ENCODE measurements at regions not wholly inside any gene's neighbourhood (a gene's known extent, or its start where the extent isn't known, plus 50 kb on each side); places are given as distances from the start of the nearest gene placed in this dataset.

GRCh38 chr1:38241594-38242334 lies 195.2 kb upstream of the POU3F1 start:
- no peak overlapping the region for H2AFZ ChIP-seq (ENCODE audit: low read depth, low read length, severe bottlenecking)
- TF ChIP-seq, protein P1, sequence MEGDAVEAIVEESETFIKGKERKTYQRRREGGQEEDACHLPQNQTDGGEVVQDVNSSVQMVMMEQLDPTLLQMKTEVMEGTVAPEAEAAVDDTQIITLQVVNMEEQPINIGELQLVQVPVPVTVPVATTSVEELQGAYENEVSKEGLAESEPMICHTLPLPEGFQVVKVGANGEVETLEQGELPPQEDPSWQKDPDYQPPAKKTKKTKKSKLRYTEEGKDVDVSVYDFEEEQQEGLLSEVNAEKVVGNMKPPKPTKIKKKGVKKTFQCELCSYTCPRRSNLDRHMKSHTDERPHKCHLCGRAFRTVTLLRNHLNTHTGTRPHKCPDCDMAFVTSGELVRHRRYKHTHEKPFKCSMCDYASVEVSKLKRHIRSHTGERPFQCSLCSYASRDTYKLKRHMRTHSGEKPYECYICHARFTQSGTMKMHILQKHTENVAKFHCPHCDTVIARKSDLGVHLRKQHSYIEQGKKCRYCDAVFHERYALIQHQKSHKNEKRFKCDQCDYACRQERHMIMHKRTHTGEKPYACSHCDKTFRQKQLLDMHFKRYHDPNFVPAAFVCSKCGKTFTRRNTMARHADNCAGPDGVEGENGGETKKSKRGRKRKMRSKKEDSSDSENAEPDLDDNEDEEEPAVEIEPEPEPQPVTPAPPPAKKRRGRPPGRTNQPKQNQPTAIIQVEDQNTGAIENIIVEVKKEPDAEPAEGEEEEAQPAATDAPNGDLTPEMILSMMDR (IDR thresholded peaks at IDR 0.05; ENCODE audit: insufficient read depth, low read length, poor library complexity, severe bottlenecking), result no peak
- no peak for TF ChIP-seq EZH2phosphoT487 (conservative IDR thresholded peaks at IDR 0.05; ENCODE audit: low read length)
- no peaks in the 10 kb centered on the region for H3K27me3 ChIP-seq (ENCODE audit: low read length)
- no peaks in the 10 kb centered on the region for H3K36me3 ChIP-seq (ENCODE audit: low read length)
- no peaks in the 10 kb centered on the region for H3K9me2 ChIP-seq (replicated peaks; ENCODE audit: insufficient read depth, low read length)
- H3K27ac ChIP-seq (ENCODE audit: low read depth, low read length), result no peak overlapping the region
- H3F3A ChIP-seq (ENCODE audit: insufficient read depth), result no peaks in the 10 kb centered on the region
- H3K9ac ChIP-seq (ENCODE audit: low read length), result no peak overlapping the region
- no peak overlapping the region for H3K4me2 ChIP-seq (ENCODE audit: low read depth, low read length, poor library complexity, severe bottlenecking)
- H4K20me1 ChIP-seq (ENCODE audit: low read depth, low read length), result no peaks in the 10 kb centered on the region
- H3K4me3 ChIP-seq (ENCODE audit: insufficient read depth, low read length, poor library complexity, severe bottlenecking), result no peak overlapping the region
- no peaks in the 10 kb centered on the region for H3K9me3 ChIP-seq (ENCODE audit: insufficient read depth, low read length)
- no peaks in the 10 kb centered on the region for H3K79me2 ChIP-seq (ENCODE audit: insufficient read depth, low read length)

- no peak for TF ChIP-seq EZH2phosphoT487 (conservative IDR thresholded peaks at IDR 0.05; ENCODE audit: low read length)
- TF ChIP-seq, protein P1 (IDR thresholded peaks at IDR 0.05; ENCODE audit: insufficient read depth, low read length, poor library complexity, severe bottlenecking), result no peak
- no peaks in the 10 kb centered on the region for H3K9me3 ChIP-seq (ENCODE audit: insufficient read depth, low read length)
Observed at GRCh38 chr1:38240618-38241017, 194.0 kb upstream of the POU3F1 start.

DNA sequence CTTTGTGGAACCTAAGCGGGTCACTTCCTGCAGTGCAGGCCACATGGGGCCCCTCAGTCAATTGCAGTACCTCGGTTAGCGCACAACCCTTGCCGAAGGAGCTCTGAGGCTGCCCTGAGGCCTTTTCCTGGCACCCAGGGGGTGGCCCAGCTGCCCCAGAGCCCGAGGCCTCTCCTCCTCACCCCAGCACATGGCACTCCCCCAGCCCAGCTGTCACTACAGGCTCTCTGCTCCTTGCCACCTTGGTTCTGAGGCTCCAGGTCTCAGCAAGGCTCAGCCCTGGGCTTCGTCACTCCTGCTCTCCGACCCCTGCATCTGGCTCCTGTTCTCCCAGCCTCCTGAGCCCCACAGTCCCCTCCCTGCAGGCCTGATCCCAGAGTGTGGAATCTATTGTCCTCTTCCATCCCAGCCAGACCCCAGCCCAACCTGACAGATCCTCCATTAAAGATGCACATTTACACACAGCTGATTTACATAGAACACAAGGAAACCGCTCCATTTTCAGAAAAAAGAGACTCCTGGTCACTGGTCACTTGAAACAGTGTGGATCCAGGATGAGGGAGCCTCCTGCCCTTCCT lies 192.8 kb upstream of the POU3F1 start:
- Histone ChIP-seq H3K9me2 (replicated peaks; ENCODE audit: insufficient read depth, low read length) (no peaks in the 10 kb centered on the region), H3K27ac (ENCODE audit: low read depth, low read length) (no peak overlapping the region), H3K27me3 (ENCODE audit: low read length) (no peaks in the 10 kb centered on the region), H3K9ac (ENCODE audit: low read length) (no peak overlapping the region), H3K36me3 (ENCODE audit: low read length) (no peaks in the 10 kb centered on the region), H4K20me1 (ENCODE audit: low read depth, low read length) (no peaks in the 10 kb centered on the region), H3F3A (ENCODE audit: insufficient read depth) (no peaks in the 10 kb centered on the region), H2AFZ (ENCODE audit: low read depth, low read length, severe bottlenecking) (no peak overlapping the region), H3K4me3 (ENCODE audit: insufficient read depth, low read length, poor library complexity, severe bottlenecking) (no peak overlapping the region), H3K4me2 (ENCODE audit: low read depth, low read length, poor library complexity, severe bottlenecking) (no peak overlapping the region), H3K9me3 (ENCODE audit: insufficient read depth, low read length) (no peaks in the 10 kb centered on the region), H3K79me2 (ENCODE audit: insufficient read depth, low read length) (no peaks in the 10 kb centered on the region)
- no peak for TF ChIP-seq EZH2phosphoT487 (conservative IDR thresholded peaks at IDR 0.05; ENCODE audit: low read length)
- TF ChIP-seq, protein P1 (IDR thresholded peaks at IDR 0.05; ENCODE audit: insufficient read depth, low read length, poor library complexity, severe bottlenecking), result no peak

More at GRCh38 chr1:38240618-38241017, 194.0 kb upstream of the POU3F1 start:
- no peaks in the 10 kb centered on the region for H3K9me2 ChIP-seq (replicated peaks; ENCODE audit: insufficient read depth, low read length)
- no peaks in the 10 kb centered on the region for H3F3A ChIP-seq (ENCODE audit: insufficient read depth)
- no peak overlapping the region for H3K4me3 ChIP-seq (ENCODE audit: insufficient read depth, low read length, poor library complexity, severe bottlenecking)
- H4K20me1 ChIP-seq (ENCODE audit: low read depth, low read length), result no peaks in the 10 kb centered on the region
- H3K9ac ChIP-seq (ENCODE audit: low read length), result no peak overlapping the region
- H3K36me3 ChIP-seq (ENCODE audit: low read length), result no peaks in the 10 kb centered on the region
- H2AFZ ChIP-seq (ENCODE audit: low read depth, low read length, severe bottlenecking), result no peak overlapping the region
- H3K27ac ChIP-seq (ENCODE audit: low read depth, low read length), result no peak overlapping the region
- H3K27me3 ChIP-seq (ENCODE audit: low read length), result no peaks in the 10 kb centered on the region
- H3K79me2 ChIP-seq (ENCODE audit: insufficient read depth, low read length), result no peaks in the 10 kb centered on the region
- H3K4me2 ChIP-seq (ENCODE audit: low read depth, low read length, poor library complexity, severe bottlenecking), result no peak overlapping the region
